GM08714 (cell line): ENCODE measurements at regions not wholly inside any gene's neighbourhood (a gene's known extent, or its start where the extent isn't known, plus 50 kb on each side); places are given as distances from the start of the nearest gene placed in this dataset.
"Not testable (repeated sequence)": the region's sequence is repeated elsewhere in the genome, so short reads cannot be mapped to it uniquely, and the experiment has no call there.

ENCODE experiments used
- H3K4me3 ChIP-seq: fragments of 200-500 bp; sonication (Bioruptor generic); 2 replicates; pipeline ENCODE4 v1.5.1; 2014; ENCODE audit warnings: mild to moderate bottlenecking, low read length, inconsistent platforms
- ZNF274 ChIP-seq: IDR thresholded peaks from 2 replicates; pipeline ENCODE4 v1.6.1; 2012; ENCODE audit warnings: mild to moderate bottlenecking, low read depth, low read length

DNA sequence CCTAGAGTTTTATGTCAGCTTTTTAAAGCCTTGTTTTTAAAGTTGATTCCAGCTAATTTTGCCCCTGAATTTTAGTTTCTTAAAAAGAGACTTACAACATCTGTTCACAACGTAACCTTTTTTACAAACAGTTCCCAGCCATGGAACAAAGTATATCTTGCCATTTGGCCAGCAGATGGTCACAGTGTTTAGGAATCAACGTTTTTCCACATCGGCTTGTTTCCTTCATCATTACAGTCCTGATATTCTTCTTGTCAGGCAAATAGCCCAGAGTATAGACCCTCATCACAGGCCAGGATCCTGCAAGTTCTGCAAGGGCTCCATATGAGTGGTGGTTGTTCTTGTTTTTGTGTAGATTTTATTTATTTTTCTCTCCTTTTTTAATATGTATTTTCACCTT is 341.7 kb upstream of the HTR1E start:
- H3K4me3 ChIP-seq, result no peak overlapping the region
- TF ChIP-seq ZNF274, result no peak

GRCh38 chr6:86586195-86586594 is 351.1 kb upstream of the HTR1E start:
- H3K4me3 ChIP-seq, result no peak overlapping the region
- TF ChIP-seq ZNF274, result no peak

GRCh38 chr6:86581833-86582232 is 355.5 kb upstream of the HTR1E start:
- no peak overlapping the region for H3K4me3 ChIP-seq
- TF ChIP-seq ZNF274, result no peak

- TF ChIP-seq ZNF274, result no peak
Observed at GRCh38 chr6:86563197-86563596, 374.1 kb upstream of the HTR1E start.

DNA sequence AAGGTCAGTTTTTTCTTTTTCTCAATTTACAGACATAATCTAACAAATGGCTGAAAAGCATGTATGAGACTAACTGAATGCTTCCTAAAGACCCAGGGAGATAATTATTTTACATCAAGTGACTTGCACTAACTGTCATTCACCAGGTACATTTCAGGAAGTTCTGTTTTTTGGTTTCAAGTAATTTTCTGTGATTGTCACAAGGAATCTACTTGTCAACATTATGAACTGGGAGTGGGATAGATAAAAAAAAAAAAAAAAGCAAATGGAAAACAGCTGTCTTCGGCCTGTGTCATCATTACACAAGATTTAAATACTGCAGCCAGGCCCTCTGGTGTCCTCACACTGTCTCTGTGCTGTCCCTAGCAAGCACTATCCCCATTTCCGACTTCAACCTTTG is 379.0 kb upstream of the HTR1E start:
- TF ChIP-seq ZNF274, result no peak
- H3K4me3 ChIP-seq, result no peak overlapping the region

More at GRCh38 chr6:86563197-86563596, 374.1 kb upstream of the HTR1E start:
- H3K4me3 ChIP-seq, result no peak overlapping the region

GRCh38 chr6:86537292-86537861 is 400.0 kb upstream of the HTR1E start:
- TF ChIP-seq ZNF274, result no peak
- H3K4me3 ChIP-seq, result no peak overlapping the region

DNA sequence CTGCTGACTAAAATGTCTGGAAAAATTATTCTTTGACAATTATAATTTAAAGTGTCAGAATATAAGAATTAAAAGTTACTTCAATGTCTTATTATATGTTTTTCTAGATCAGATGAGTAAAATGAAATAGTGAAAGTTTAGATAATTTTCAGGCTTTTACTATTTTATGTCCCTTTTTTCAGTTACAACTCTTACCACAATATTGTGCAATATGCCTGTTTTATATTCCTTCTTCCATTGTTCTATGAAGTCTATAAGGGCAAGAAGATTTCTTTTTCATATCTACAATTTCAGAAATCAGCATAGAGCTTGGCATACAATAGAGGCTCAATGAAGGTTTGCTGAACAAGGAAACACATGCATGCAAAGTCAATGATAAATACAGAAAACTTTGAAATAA is 401.2 kb upstream of the HTR1E start:
- no peak for TF ChIP-seq ZNF274
- no peak overlapping the region for H3K4me3 ChIP-seq

DNA sequence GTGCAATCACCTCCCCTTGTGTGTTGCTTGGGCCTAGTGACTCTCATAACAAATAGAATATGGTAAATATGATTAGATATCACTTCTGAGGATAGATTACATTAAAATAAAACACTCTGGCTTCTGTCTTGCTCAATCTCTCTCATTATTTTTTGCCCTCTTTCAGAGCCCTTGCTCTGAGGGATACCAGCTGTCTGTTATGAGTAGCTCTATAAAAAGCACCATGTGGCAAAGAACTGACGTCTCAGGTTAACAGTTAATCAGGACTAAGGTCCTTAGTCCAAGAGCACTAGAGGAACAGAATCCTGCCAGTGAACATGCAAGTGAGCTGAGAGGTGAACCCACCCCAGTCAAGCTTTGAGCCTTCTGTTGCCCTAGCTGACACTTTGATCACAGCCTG is 402.2 kb upstream of the HTR1E start:
- no peak overlapping the region for H3K4me3 ChIP-seq
- no peak for TF ChIP-seq ZNF274

- H3K4me3 ChIP-seq, result no peak overlapping the region
- no peak for TF ChIP-seq ZNF274
Observed at GRCh38 chr6:86529635-86530034, 407.7 kb upstream of the HTR1E start.

DNA sequence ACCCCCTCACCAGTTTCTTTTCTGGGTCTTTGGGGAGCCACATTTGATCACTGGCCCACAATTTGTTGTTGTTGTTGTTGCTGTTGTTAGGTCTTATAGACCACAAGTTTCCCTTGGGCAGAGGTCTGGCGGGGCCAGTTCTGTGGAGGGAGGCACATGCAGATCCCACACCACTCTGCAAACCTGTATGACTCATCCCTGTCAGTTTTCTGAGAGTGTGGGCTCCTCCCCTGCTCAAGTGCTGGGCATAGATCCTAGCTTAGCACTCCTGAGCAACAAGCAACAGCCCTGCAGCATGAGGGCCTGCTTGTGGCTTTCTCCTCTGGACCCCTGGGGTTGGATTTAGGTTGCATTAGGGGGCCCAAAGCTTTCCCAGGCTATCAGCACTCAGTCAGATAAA is 411.1 kb upstream of the HTR1E start:
- no peak overlapping the region for H3K4me3 ChIP-seq
- TF ChIP-seq ZNF274, result no peak

DNA sequence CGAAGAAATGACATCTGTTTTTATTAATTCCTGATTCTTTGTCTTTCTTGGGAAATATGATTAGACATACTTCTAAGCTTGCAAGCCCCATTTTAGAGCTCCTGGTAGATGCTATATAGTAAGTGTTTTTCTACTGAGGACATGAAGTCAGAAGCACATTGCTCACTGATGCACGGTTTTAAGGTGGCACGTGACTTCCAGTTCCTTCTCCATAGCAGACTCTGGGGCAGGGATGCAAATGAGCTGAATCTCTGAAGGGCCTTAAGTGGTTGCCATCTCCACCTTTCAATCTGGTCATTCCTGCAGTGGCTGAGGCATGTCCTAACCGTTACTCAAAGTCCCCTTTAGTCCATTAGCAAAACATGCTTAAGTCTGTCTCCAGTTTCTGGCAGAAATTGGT is 421.2 kb upstream of the HTR1E start:
- no peak for TF ChIP-seq ZNF274
- H3K4me3 ChIP-seq, result no peak overlapping the region

DNA sequence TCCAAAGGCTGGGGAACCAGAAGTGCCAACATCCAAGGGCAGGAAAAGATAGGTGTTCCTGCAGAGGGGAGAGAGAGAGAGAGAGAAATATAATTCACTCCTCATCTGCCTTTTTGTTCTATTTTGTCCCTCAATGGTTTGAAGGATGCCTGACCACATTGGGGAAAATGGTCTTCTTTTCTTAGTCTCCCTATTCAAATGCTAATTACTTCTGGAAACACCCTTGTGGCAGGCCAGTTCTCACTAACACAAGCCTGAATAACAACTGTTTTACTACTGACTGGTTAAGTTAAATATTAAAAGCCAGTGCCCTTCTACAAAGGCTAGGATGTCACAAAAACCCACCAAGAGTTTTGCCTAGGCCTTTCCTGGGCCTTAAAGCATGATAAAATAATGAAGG is 425.4 kb upstream of the HTR1E start:
- TF ChIP-seq ZNF274, result no peak
- H3K4me3 ChIP-seq, result no peak overlapping the region

GRCh38 chr6:86508230-86508629 is 429.1 kb upstream of the HTR1E start:
- no peak overlapping the region for H3K4me3 ChIP-seq
- no peak for TF ChIP-seq ZNF274

DNA sequence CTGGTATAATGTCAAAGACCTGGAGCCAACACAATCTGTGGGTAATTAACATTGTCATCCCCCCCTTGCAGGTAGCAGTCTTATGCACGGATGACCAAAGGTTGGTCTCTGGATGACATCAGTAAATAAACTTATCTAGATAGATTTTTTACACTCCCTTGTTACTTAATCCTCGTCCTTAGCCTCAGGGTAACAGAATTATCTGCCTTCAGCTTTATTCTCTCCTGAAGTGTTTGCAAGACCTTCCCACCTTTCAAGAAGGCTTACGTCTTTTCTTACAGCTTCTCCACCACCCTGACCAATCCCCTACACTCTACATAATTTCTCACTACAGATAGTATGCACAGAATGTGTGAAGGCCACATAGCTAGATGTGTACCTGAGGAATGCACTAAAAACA is 434.8 kb upstream of the HTR1E start:
- no peak for TF ChIP-seq ZNF274

GRCh38 chr6:86500035-86500434 is 437.3 kb upstream of the HTR1E start:
- TF ChIP-seq ZNF274, result no peak

More for the DNA sequence above, 434.8 kb upstream of the HTR1E start:
- no peak overlapping the region for H3K4me3 ChIP-seq

GRCh38 chr6:86489042-86489441 is 448.3 kb upstream of the HTR1E start:
- not testable (repeated sequence) for H3K4me3 ChIP-seq

More at GRCh38 chr6:86500035-86500434, 437.3 kb upstream of the HTR1E start:
- no peak overlapping the region for H3K4me3 ChIP-seq
